ENCODE measurements at regions not wholly inside any gene's neighbourhood (a gene's known extent, or its start where the extent isn't known, plus 50 kb on each side); places are given as distances from the start of the nearest gene placed in this dataset.
"Not testable (repeated sequence)": the region's sequence is repeated elsewhere in the genome, so short reads cannot be mapped to it uniquely, and the experiment has no call there.

- DNase-seq, result no peak
Observed at GRCh38 chr20:40861427-40862008, 167.1 kb upstream of the TOP1 start.

- no peak for DNase-seq
Observed at GRCh38 chr20:40863355-40863919, 165.2 kb upstream of the TOP1 start.

- DNase-seq, result no peak
Observed at GRCh38 chr20:40864470-40864869, 164.2 kb upstream of the TOP1 start.

- no peak for DNase-seq
Observed at GRCh38 chr20:40865095-40865494, 163.5 kb upstream of the TOP1 start.

- DNase-seq, result no peak
Observed at GRCh38 chr20:40866056-40866455, 162.6 kb upstream of the TOP1 start.

- no peak for DNase-seq
Observed at GRCh38 chr20:40868551-40869217, 159.9 kb upstream of the TOP1 start.

GRCh38 chr20:40869218-40870147 is 159.1 kb upstream of the TOP1 start:
- no peak for DNase-seq

GRCh38 chr20:40875116-40876085 is 153.2 kb upstream of the TOP1 start:
- no peak for DNase-seq

GRCh38 chr20:40878099-40878498 is 150.5 kb upstream of the TOP1 start:
- not testable (repeated sequence) for DNase-seq

GRCh38 chr20:40880063-40880728 is 148.4 kb upstream of the TOP1 start:
- DNase-seq, result no peak

- DNase-seq, result no peak
Observed at GRCh38 chr20:40880729-40881109, 147.9 kb upstream of the TOP1 start.

- no peak for DNase-seq
Observed at GRCh38 chr20:40882152-40882551, 146.5 kb upstream of the TOP1 start.

- DNase-seq, result no peak
Observed at GRCh38 chr20:40883097-40883496, 145.5 kb upstream of the TOP1 start.

- no peak for DNase-seq
Observed at GRCh38 chr20:40887105-40887504, 141.5 kb upstream of the TOP1 start.

GRCh38 chr20:40889266-40889665 is 139.4 kb upstream of the TOP1 start:
- DNase-seq, result not testable (repeated sequence)

GRCh38 chr20:40890181-40890580 is 138.4 kb upstream of the TOP1 start:
- no peak for DNase-seq

GRCh38 chr20:40890635-40891034 is 138.0 kb upstream of the TOP1 start:
- no peak for DNase-seq

GRCh38 chr20:40891351-40891750 is 137.3 kb upstream of the TOP1 start:
- no peak for DNase-seq

GRCh38 chr20:40892642-40893041 is 136.0 kb upstream of the TOP1 start:
- DNase-seq, result no peak

GRCh38 chr20:40893610-40894236 is 134.9 kb upstream of the TOP1 start:
- no peak for DNase-seq

- DNase-seq, result no peak
Observed at GRCh38 chr20:40894237-40894630, 134.4 kb upstream of the TOP1 start.

Data from NCI-H510A (cell line).